ENCODE measurements at regions not wholly inside any gene's neighbourhood (a gene's known extent, or its start where the extent isn't known, plus 50 kb on each side); places are given as distances from the start of the nearest gene placed in this dataset.
"Not testable (repeated sequence)": the region's sequence is repeated elsewhere in the genome, so short reads cannot be mapped to it uniquely, and the experiment has no call there.

DNA sequence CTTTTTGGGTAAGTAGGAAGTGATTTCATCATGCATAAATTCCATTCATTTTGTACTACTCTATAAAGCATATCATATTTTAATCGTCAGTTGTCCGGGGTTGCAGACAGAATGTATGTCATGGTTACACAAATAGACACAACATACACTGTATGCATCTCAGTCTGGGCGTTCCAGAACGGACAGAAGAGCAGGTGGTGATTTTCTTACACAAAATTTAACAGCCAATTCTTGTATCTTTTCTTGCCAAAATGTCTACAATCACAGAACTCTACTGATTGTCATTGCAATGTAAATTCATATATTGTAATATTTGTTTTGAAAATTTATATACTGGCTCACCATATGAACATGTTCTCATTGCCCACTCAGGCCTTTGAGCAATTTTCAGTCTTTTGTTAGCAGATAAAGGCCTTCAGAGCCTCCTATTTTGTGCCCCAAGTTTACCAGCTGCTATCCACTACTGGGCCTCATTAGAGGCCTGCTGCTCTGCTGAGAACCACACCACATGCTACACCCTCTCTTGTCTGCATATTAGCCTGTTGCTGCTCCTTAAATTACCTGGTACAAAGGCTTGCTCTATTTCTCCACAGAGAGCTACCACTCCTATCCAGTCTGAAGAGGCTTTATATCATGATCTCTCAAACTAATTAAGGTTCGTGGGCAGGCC, 61.5 kb downstream of the PRDM13 start:
- DNase-seq (ENCODE audit: extremely low read depth in 1 of 2, low read depth in 1 of 2) = no peak

- DNase-seq (ENCODE audit: extremely low read depth in 1 of 2, low read depth in 1 of 2) = no peak
Measured at GRCh38 chr6:99689916-99690685, 83.5 kb downstream of the PRDM13 start.

GRCh38 chr6:99702287-99702686, 95.7 kb downstream of the PRDM13 start:
- DNase-seq (ENCODE audit: extremely low read depth in 1 of 2, low read depth in 1 of 2) = not testable (repeated sequence)

- no peak for DNase-seq (ENCODE audit: extremely low read depth in 1 of 2, low read depth in 1 of 2)
Measured at GRCh38 chr6:99709062-99709461, 102.4 kb downstream of the PRDM13 start.

DNA sequence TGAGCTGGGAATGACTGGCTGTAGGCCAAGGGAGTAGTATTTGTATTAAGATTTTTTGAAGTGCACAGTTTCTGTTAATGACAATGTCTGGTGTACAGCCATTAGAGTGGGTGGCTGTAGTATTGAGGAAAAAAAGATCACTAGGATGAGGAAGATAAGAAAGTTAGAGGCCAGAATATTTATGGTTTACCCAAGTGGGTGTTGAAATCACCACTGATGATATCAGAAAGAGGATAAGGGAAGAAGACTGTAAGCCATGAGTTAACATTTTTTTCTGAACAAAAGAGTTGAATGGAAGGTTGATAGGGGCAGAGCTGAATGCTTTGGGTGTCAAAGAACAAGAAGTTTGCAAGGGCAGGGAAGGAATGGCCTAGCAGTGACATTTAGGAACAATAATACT, 104.7 kb downstream of the PRDM13 start:
- no peak for DNase-seq (ENCODE audit: extremely low read depth in 1 of 2, low read depth in 1 of 2)

DNA sequence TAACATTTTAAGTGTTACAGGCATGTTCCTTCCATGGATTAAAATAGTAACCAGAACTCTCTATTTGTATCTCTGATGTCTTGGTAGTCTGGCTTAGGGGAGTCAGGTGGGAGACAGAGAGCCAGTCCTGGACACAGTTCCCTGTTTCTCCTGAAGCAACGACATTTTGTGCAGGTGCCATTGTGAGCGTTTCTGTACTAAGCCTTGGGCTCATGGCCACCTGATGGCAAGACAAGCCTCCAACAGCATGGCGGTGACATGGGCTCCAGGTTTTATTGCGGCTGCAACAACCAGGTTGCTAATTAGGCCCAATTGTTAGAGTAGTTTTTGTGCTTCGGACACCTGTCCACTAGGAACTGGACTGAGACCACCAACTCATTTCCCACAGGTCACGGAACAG, 105.3 kb downstream of the PRDM13 start:
- no peak for DNase-seq (ENCODE audit: extremely low read depth in 1 of 2, low read depth in 1 of 2)

GRCh38 chr6:99712519-99712918, 105.9 kb downstream of the PRDM13 start:
- DNase-seq (ENCODE audit: extremely low read depth in 1 of 2, low read depth in 1 of 2) = no peak

- not testable (repeated sequence) for DNase-seq (ENCODE audit: extremely low read depth in 1 of 2, low read depth in 1 of 2)
Measured at GRCh38 chr6:99722043-99722442, 115.4 kb downstream of the PRDM13 start.

GRCh38 chr6:99730237-99730636, 123.6 kb downstream of the PRDM13 start:
- DNase-seq (ENCODE audit: extremely low read depth in 1 of 2, low read depth in 1 of 2) = not testable (repeated sequence)

GRCh38 chr6:99736302-99736701, 129.7 kb downstream of the PRDM13 start:
- no peak for DNase-seq (ENCODE audit: extremely low read depth in 1 of 2, low read depth in 1 of 2)

DNA sequence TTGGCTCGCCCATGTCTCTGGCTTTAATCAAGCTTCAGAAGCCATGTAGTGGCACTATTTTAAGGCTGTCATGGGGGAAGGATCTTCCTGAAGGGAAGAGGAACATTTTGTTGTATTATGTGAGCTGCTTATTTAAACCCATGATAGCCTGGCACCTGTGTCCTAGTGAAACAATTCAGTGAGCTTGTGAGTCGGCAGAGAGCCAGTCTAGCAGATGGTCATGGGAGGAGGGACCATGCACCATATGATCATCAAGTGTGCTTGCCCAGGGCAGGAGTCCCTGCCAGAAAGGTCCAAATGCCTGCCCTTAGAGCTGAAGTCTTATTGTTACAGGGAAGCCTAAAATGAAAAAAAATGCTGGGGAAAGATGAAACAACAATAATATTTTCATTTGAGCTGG, 132.9 kb downstream of the PRDM13 start:
- DNase-seq (ENCODE audit: extremely low read depth in 1 of 2, low read depth in 1 of 2) = no peak

- no peak for DNase-seq (ENCODE audit: extremely low read depth in 1 of 2, low read depth in 1 of 2)
Measured at GRCh38 chr6:99741092-99741491, 134.5 kb downstream of the PRDM13 start.

- DNase-seq (ENCODE audit: extremely low read depth in 1 of 2, low read depth in 1 of 2) = no peak
Measured at GRCh38 chr6:99743647-99744046, 137.0 kb downstream of the PRDM13 start.

DNA sequence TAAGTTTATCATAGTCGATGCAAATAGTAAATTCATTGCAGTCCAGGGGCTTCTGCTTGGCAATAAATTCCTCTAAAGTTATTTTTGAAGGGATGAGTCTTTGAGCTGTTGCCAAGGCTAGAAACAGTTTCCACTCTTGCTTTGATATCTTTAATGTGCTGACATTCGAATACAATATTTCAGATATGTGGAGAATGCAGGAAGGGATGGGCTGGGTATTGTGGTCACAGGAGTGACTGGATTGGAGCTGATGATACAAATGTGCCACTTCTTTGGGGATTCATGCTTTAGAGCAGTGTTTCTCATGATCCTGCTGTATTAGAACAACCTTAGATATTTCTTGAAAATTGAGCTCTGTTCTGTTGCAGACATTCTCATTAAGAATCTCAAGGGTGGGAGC, 139.0 kb downstream of the PRDM13 start:
- DNase-seq (ENCODE audit: extremely low read depth in 1 of 2, low read depth in 1 of 2) = no peak

- DNase-seq (ENCODE audit: extremely low read depth in 1 of 2, low read depth in 1 of 2) = peak in 1 of 2 donors; percentile 19
Measured at GRCh38 chr6:99746261-99746895, 139.7 kb downstream of the PRDM13 start.

- no peak for DNase-seq (ENCODE audit: extremely low read depth in 1 of 2, low read depth in 1 of 2)
Measured at GRCh38 chr6:99761711-99762110, 155.1 kb downstream of the PRDM13 start.

GRCh38 chr6:99768166-99768565, 161.5 kb downstream of the PRDM13 start:
- DNase-seq (ENCODE audit: extremely low read depth in 1 of 2, low read depth in 1 of 2) = no peak

- DNase-seq (ENCODE audit: extremely low read depth in 1 of 2, low read depth in 1 of 2) = no peak
Measured at GRCh38 chr6:99779631-99780555, 173.3 kb downstream of the PRDM13 start.

DNA sequence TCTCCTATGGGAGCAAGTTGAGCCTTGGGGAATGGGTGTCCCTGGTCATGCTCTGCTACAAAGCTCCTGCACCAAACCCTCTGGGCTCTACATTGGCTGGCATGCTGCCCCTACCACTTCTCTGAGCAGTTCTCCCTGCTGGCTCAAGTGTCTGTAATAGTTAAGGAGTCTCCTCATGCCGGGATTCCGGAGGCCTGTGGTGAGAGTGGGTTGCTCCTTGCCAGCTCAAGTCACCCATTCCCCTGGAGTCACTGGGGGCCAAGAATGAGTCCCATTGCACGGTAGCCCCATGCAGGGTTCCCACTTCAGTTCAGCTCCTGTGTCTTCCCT, 173.9 kb downstream of the PRDM13 start:
- no peak for DNase-seq (ENCODE audit: extremely low read depth in 1 of 2, low read depth in 1 of 2)

GRCh38 chr6:99789767-99790166, 183.1 kb downstream of the PRDM13 start:
- DNase-seq (ENCODE audit: extremely low read depth in 1 of 2, low read depth in 1 of 2) = no peak

DNA sequence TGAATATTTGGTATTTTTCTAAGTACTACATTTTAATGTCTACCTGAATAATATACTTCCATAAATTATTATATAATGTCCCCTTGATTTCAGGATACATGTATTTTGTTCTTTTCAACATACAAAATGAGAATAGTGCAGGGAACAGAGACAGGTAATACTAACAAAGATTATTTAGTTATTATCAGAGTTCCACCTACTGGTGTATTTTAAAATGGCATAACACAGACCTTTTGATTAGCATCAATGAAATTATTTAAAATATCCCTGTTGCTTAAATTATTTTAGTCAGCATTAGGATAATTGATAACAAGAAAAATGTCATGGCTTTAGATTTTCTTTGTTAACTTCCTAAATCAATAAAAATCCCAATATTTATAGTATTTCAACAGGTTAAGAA, 184.0 kb downstream of the PRDM13 start:
- DNase-seq (ENCODE audit: extremely low read depth in 1 of 2, low read depth in 1 of 2) = no peak
